Neural cell (in vitro differentiated cells): ENCODE measurements at regions not wholly inside any gene's neighbourhood (a gene's known extent, or its start where the extent isn't known, plus 50 kb on each side); places are given as distances from the start of the nearest gene placed in this dataset.

ENCODE experiments used
- H2AFZ ChIP-seq: fragments of 200-600, 300-800 bp; sonication (generic), shearing (Covaris generic); 2 replicates; pipeline ENCODE4 v1.6.0; 2014; ENCODE audit warnings: low read depth, mild to moderate bottlenecking, antibody characterized with exemption, low read length, moderate library complexity
- H3F3A ChIP-seq: fragments of 200-600 bp; shearing (Covaris generic); 2 replicates; pipeline ENCODE4 v1.6.1; 2016; ENCODE audit warnings: mild to moderate bottlenecking, moderate library complexity, mixed read lengths, antibody characterized with exemption, low read length; ENCODE audit not compliant: insufficient read depth, poor library complexity, severe bottlenecking
- H3K27ac ChIP-seq: fragments of 200-600, 300-800 bp; sonication (generic), shearing (Covaris generic); 2 replicates; pipeline ENCODE4 v1.5.1; 2014; ENCODE audit warnings: mild to moderate bottlenecking, low read length, moderate library complexity
- H3K27me3 ChIP-seq: fragments of 300-800, 200-600 bp; sonication (generic), shearing (Covaris generic); 2 replicates; pipeline ENCODE4 v1.6.0; 2014; ENCODE audit warnings: mild to moderate bottlenecking, low read depth, low read length, moderate library complexity; ENCODE audit not compliant: insufficient read depth
- H3K36me3 ChIP-seq: fragments of 300-800, 200-600 bp; sonication (generic), shearing (Covaris generic); 2 replicates; pipeline ENCODE4 v1.5.1; 2014; ENCODE audit warnings: mild to moderate bottlenecking, antibody characterized with exemption, low read length, moderate library complexity; ENCODE audit not compliant: insufficient read depth
- H3K4me2 ChIP-seq: fragments of 300-800, 200-600 bp; sonication (generic), shearing (Covaris generic); 2 replicates; pipeline ENCODE4 v1.6.0; 2014; ENCODE audit warnings: mild to moderate bottlenecking, low read length
- H3K4me3 ChIP-seq: fragments of 300-800, 200-600 bp; sonication (generic), shearing (Covaris generic); 2 replicates; pipeline ENCODE4 v1.5.1; 2014; ENCODE audit warnings: mild to moderate bottlenecking, low read length, moderate library complexity
- H3K79me2 ChIP-seq: fragments of 200-600 bp; shearing (Covaris generic); replicated peaks from 2 replicates; pipeline ENCODE4 v1.6.0; 2014; ENCODE audit warnings: mild to moderate bottlenecking, low read length, moderate library complexity; ENCODE audit not compliant: insufficient read depth
- H3K9ac ChIP-seq: fragments of 300-800, 200-600 bp; sonication (generic), shearing (Covaris generic); 2 replicates; pipeline ENCODE4 v1.6.1; 2016; ENCODE audit warnings: mild to moderate bottlenecking, low read length, mixed read lengths
- H3K9me2 ChIP-seq: fragments of 200-600 bp; shearing (Covaris generic); 2 replicates; pipeline ENCODE4 v1.6.1; 2016; ENCODE audit warnings: mild to moderate bottlenecking, low read length, mixed read lengths; ENCODE audit not compliant: insufficient read depth
- H3K9me3 ChIP-seq: fragments of 200-600, 300-800 bp; sonication (generic), shearing (Covaris generic); 2 replicates; pipeline ENCODE4 v1.6.1; 2016; ENCODE audit warnings: mild to moderate bottlenecking, mixed run types, low read length, moderate library complexity, mixed read lengths
- H4K20me1 ChIP-seq: fragments of 200-600 bp; shearing (Covaris generic); 2 replicates; pipeline ENCODE4 v1.6.1; 2016; ENCODE audit warnings: mild to moderate bottlenecking, mixed run types; ENCODE audit not compliant: insufficient read depth
- CTCF ChIP-seq: fragments of 450-650 bp; IDR thresholded peaks from 2 replicates; pipeline ENCODE4 v1.5.1; 2014; ENCODE audit warnings: antibody characterized with exemption, mild to moderate bottlenecking, moderate library complexity; ENCODE audit not compliant: poor library complexity, severe bottlenecking
- EP300 ChIP-seq: fragments of 450-650 bp; conservative IDR thresholded peaks from 2 replicates; pipeline ENCODE4 v1.6.1; 2014; ENCODE audit warnings: antibody characterized with exemption, mild to moderate bottlenecking, moderate library complexity; ENCODE audit not compliant: poor library complexity, severe bottlenecking
- EZH2 ChIP-seq: fragments of 200-600, 300-800 bp; shearing (Covaris generic), sonication (generic); IDR thresholded peaks from 2 replicates; pipeline ENCODE4 v1.6.1; 2014; ENCODE audit warnings: antibody characterized with exemption, low read length, borderline replicate concordance, mild to moderate bottlenecking; ENCODE audit not compliant: insufficient read depth, poor library complexity, severe bottlenecking
- MXI1 ChIP-seq: fragments of 450-650 bp; conservative IDR thresholded peaks from 2 replicates; pipeline ENCODE4 v1.6.1; 2014; ENCODE audit warnings: antibody characterized with exemption, mild to moderate bottlenecking; ENCODE audit not compliant: poor library complexity, severe bottlenecking
- POLR2AphosphoS5 ChIP-seq: IDR thresholded peaks from 2 replicates; pipeline ENCODE4 v1.6.1; 2012
- RAD21 ChIP-seq: fragments of 450-650 bp; conservative IDR thresholded peaks from 2 replicates; pipeline ENCODE4 v1.6.1; 2014; ENCODE audit warnings: antibody characterized with exemption, mild to moderate bottlenecking, moderate library complexity
- SMC3 ChIP-seq: fragments of 450-650 bp; conservative IDR thresholded peaks from 2 replicates; pipeline ENCODE4 v1.6.1; 2014; ENCODE audit warnings: antibody characterized with exemption, mild to moderate bottlenecking, moderate library complexity; ENCODE audit not compliant: poor library complexity
- TAF1 ChIP-seq: IDR thresholded peaks from 2 replicates; pipeline ENCODE4 v1.6.1; 2012; ENCODE audit warnings: low read depth
- TF ChIP-seq, protein P1 (sequence below): IDR thresholded peaks from 2 replicates; pipeline ENCODE4 v1.6.1; 2012; ENCODE audit warnings: borderline replicate concordance

GRCh38 chr16:86070484-86070883, 171.5 kb downstream of the IRF8 start:
- Histone ChIP-seq H3K9me2 (no peaks in the 10 kb centered on the region), H3K4me3 (no peak overlapping the region), H4K20me1 (no peaks in the 10 kb centered on the region), H3K4me2 (no peak overlapping the region), H3K27ac (no peak overlapping the region), H3K9me3 (peaks cover 3% of the 10 kb centered on the region), H3K9ac (no peak overlapping the region), H3K27me3 (peaks cover 5% of the 10 kb centered on the region), H3K79me2 (no peaks in the 10 kb centered on the region), H2AFZ (no peak overlapping the region), H3K36me3 (no peaks in the 10 kb centered on the region), H3F3A (no peaks in the 10 kb centered on the region)
- no peak for TF ChIP-seq SMC3
- no peak for TF ChIP-seq MXI1
- TF ChIP-seq EZH2: no peak
- no peak for TF ChIP-seq POLR2AphosphoS5
- no peak for TF ChIP-seq EP300
- no peak for TF ChIP-seq TAF1

DNA sequence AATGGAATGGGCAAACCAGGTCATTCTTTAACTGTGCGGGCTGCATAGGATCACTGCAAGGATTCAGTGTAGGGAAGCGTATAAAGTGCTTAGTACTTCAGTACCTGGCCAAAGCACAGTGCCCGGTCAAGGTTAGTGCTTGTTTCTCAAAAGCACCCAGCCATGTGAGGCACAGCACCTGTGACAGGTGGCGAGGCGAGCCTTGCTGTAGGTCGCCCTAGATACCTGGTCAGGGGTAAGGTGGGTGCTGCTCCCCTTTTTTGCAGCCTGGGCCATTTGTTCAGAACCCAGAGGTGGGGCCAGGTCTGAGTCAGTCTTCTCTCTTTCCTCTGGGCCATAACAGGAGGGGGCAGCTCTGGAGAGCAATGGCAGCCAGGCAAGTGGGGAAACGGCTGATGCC, 172.0 kb downstream of the IRF8 start:
- peaks cover 5% of the 10 kb centered on the region for H3K27me3 ChIP-seq
- H3K36me3 ChIP-seq: no peaks in the 10 kb centered on the region
- no peak overlapping the region for H3K4me2 ChIP-seq
- H3K4me3 ChIP-seq: no peak overlapping the region
- H3F3A ChIP-seq: no peaks in the 10 kb centered on the region
- H3K79me2 ChIP-seq: no peaks in the 10 kb centered on the region
- no peak for TF ChIP-seq MXI1
- no peaks in the 10 kb centered on the region for H4K20me1 ChIP-seq
- H3K9me3 ChIP-seq: peaks cover 3% of the 10 kb centered on the region
- H3K9ac ChIP-seq: no peak overlapping the region
- H3K27ac ChIP-seq: no peak overlapping the region
- H2AFZ ChIP-seq: no peak overlapping the region
- H3K9me2 ChIP-seq: no peaks in the 10 kb centered on the region

GRCh38 chr16:86071611-86072240, 172.8 kb downstream of the IRF8 start:
- TF ChIP-seq TAF1: no peak
- TF ChIP-seq MXI1: no peak
- TF ChIP-seq, protein P1, sequence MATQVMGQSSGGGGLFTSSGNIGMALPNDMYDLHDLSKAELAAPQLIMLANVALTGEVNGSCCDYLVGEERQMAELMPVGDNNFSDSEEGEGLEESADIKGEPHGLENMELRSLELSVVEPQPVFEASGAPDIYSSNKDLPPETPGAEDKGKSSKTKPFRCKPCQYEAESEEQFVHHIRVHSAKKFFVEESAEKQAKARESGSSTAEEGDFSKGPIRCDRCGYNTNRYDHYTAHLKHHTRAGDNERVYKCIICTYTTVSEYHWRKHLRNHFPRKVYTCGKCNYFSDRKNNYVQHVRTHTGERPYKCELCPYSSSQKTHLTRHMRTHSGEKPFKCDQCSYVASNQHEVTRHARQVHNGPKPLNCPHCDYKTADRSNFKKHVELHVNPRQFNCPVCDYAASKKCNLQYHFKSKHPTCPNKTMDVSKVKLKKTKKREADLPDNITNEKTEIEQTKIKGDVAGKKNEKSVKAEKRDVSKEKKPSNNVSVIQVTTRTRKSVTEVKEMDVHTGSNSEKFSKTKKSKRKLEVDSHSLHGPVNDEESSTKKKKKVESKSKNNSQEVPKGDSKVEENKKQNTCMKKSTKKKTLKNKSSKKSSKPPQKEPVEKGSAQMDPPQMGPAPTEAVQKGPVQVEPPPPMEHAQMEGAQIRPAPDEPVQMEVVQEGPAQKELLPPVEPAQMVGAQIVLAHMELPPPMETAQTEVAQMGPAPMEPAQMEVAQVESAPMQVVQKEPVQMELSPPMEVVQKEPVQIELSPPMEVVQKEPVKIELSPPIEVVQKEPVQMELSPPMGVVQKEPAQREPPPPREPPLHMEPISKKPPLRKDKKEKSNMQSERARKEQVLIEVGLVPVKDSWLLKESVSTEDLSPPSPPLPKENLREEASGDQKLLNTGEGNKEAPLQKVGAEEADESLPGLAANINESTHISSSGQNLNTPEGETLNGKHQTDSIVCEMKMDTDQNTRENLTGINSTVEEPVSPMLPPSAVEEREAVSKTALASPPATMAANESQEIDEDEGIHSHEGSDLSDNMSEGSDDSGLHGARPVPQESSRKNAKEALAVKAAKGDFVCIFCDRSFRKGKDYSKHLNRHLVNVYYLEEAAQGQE: no peak
- TF ChIP-seq EP300: no peak
- no peak for TF ChIP-seq EZH2
- TF ChIP-seq POLR2AphosphoS5: no peak
- TF ChIP-seq CTCF: no peak
- TF ChIP-seq RAD21: no peak
- Histone ChIP-seq H4K20me1 (no peaks in the 10 kb centered on the region), H3F3A (no peaks in the 10 kb centered on the region), H3K4me2 (no peak overlapping the region), H2AFZ (no peak overlapping the region), H3K9me3 (peaks cover 3% of the 10 kb centered on the region), H3K79me2 (no peaks in the 10 kb centered on the region), H3K9me2 (no peaks in the 10 kb centered on the region), H3K36me3 (no peaks in the 10 kb centered on the region), H3K4me3 (no peak overlapping the region), H3K9ac (no peak overlapping the region), H3K27me3 (peaks cover 5% of the 10 kb centered on the region), H3K27ac (no peak overlapping the region)
